Neural progenitor cell (in vitro differentiated cells): ENCODE measurements at regions not wholly inside any gene's neighbourhood (a gene's known extent, or its start where the extent isn't known, plus 50 kb on each side); places are given as distances from the start of the nearest gene placed in this dataset.
A peak's percentile ranks its signal among the peaks of the same experiment; 100 is the strongest.

ENCODE experiments used
- DNase-seq: peaks from one replicate; pipeline ENCODE4 v3.0.0-alpha.2; 2016; ENCODE audit warnings: low spot score
- H2AFZ ChIP-seq: fragments of 200-600 bp; sonication (generic); replicated peaks from 2 replicates; pipeline ENCODE4 v1.6.1; 2016; ENCODE audit warnings: antibody characterized with exemption
- H3F3A ChIP-seq: fragments of 200-600 bp; sonication (generic); 2 replicates; pipeline ENCODE4 v1.6.1; 2016; ENCODE audit warnings: antibody characterized with exemption, low read depth
- H3K27ac ChIP-seq: fragments of 200-600 bp; sonication (generic); 2 replicates; pipeline ENCODE4 v1.5.1; 2016; ENCODE audit warnings: mild to moderate bottlenecking
- H3K27me3 ChIP-seq: fragments of 200-600 bp; sonication (generic); 2 replicates; pipeline ENCODE4 v1.6.1; 2016; ENCODE audit warnings: mild to moderate bottlenecking, moderate library complexity
- H3K36me3 ChIP-seq: fragments of 200-600 bp; sonication (generic); 2 replicates; pipeline ENCODE4 v1.5.1; 2016
- H3K4me1 ChIP-seq: fragments of 200-600 bp; sonication (generic); 2 replicates; pipeline ENCODE4 v1.6.1; 2016; ENCODE audit warnings: mixed run types
- H3K4me2 ChIP-seq: fragments of 200-600 bp; sonication (generic); 2 replicates; pipeline ENCODE4 v1.6.1; 2016
- H3K4me3 ChIP-seq: fragments of 200-600 bp; sonication (generic); 2 replicates; pipeline ENCODE4 v1.5.1; 2016
- H3K79me2 ChIP-seq: fragments of 200-600 bp; sonication (generic); 2 replicates; pipeline ENCODE4 v1.6.1; 2016; ENCODE audit warnings: low read depth
- H3K9ac ChIP-seq: fragments of 200-600 bp; sonication (generic); 2 replicates; pipeline ENCODE4 v1.6.1; 2016
- H3K9me3 ChIP-seq: fragments of 200-600 bp; sonication (generic); 2 replicates; pipeline ENCODE4 v1.5.1; 2016; ENCODE audit warnings: low read depth
- H4K20me1 ChIP-seq: fragments of 200-600 bp; sonication (generic); 2 replicates; pipeline ENCODE4 v1.6.1; 2016; ENCODE audit warnings: low read depth
- H3K27ac Mint-ChIP-seq: 3 replicates; pipeline ENCODE4 v1.8.0; 2021; ENCODE audit warnings: mixed read lengths
- H3K27me3 Mint-ChIP-seq: 2 replicates; pipeline ENCODE4 v1.8.0; 2022; ENCODE audit warnings: low read depth, mild to moderate bottlenecking, inconsistent platforms, moderate library complexity, mixed read lengths; ENCODE audit not compliant: insufficient read depth
- H3K36me3 Mint-ChIP-seq: 3 replicates; pipeline ENCODE4 v1.8.0; 2021; ENCODE audit warnings: mixed read lengths
- H3K4me1 Mint-ChIP-seq: 3 replicates; pipeline ENCODE4 v1.8.0; 2021; ENCODE audit warnings: mixed read lengths
- H3K4me3 Mint-ChIP-seq: 3 replicates; pipeline ENCODE4 v1.8.0; 2021; ENCODE audit warnings: mild to moderate bottlenecking, moderate library complexity, mixed read lengths
- H3K9me3 Mint-ChIP-seq: 3 replicates; pipeline ENCODE4 v1.8.0; 2020; ENCODE audit warnings: mixed read lengths
- EZH2 ChIP-seq: fragments of 200-600 bp; sonication (generic); IDR thresholded peaks from 2 replicates; pipeline ENCODE4 v1.6.1; 2017; ENCODE audit warnings: antibody characterized with exemption, mild to moderate bottlenecking, moderate library complexity
- EZH2phosphoT487 ChIP-seq: fragments of 200-600 bp; sonication (generic); IDR thresholded peaks from 2 replicates; pipeline ENCODE4 v1.6.1; 2017; ENCODE audit warnings: antibody characterized with exemption
- TF ChIP-seq, protein P1 (sequence below): fragments of 200-600 bp; sonication (generic); IDR thresholded peaks from 2 replicates; pipeline ENCODE4 v1.5.1; 2017; ENCODE audit warnings: antibody characterized with exemption, mild to moderate bottlenecking

DNA sequence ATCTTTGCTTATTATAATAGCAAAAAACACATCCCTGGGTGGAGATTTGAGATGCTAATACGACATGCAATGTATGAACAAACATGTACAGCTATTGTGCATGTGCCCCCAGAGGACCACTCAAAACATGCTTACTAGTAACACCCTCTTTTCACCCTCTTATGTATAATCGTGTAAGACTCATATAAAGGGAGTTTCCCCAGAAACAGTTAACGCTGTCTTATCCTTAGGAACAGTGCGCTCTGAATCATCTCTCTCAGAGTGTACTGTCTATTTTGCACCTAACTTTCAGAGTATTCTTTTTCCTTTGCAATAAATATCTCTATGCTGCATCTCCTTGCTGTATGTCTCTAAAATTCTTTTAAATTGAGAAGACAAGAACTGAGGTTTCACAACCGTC is 2604.0 kb downstream of the PCDH9 start:
- Histone ChIP-seq H3K4me3 (no peak overlapping the region), H3K4me2 (no peak overlapping the region), H3K27me3 (no peaks in the 10 kb centered on the region), H3K27ac (no peak overlapping the region), H3K4me1 (no peaks in the 10 kb centered on the region), H3K9ac (no peak overlapping the region), H3K79me2 (no peaks in the 10 kb centered on the region), H4K20me1 (no peaks in the 10 kb centered on the region), H3F3A (no peaks in the 10 kb centered on the region), H3K9me3 (no peaks in the 10 kb centered on the region), H3K36me3 (no peaks in the 10 kb centered on the region), H2AFZ (peak overlapping the region; percentile 10)
- H3K4me1 Mint-ChIP-seq, result no peaks in the 10 kb centered on the region
- no peak for TF ChIP-seq EZH2
- no peak for TF ChIP-seq EZH2phosphoT487
- TF ChIP-seq, protein P1, sequence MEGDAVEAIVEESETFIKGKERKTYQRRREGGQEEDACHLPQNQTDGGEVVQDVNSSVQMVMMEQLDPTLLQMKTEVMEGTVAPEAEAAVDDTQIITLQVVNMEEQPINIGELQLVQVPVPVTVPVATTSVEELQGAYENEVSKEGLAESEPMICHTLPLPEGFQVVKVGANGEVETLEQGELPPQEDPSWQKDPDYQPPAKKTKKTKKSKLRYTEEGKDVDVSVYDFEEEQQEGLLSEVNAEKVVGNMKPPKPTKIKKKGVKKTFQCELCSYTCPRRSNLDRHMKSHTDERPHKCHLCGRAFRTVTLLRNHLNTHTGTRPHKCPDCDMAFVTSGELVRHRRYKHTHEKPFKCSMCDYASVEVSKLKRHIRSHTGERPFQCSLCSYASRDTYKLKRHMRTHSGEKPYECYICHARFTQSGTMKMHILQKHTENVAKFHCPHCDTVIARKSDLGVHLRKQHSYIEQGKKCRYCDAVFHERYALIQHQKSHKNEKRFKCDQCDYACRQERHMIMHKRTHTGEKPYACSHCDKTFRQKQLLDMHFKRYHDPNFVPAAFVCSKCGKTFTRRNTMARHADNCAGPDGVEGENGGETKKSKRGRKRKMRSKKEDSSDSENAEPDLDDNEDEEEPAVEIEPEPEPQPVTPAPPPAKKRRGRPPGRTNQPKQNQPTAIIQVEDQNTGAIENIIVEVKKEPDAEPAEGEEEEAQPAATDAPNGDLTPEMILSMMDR, result no peak
- no peaks in the 10 kb centered on the region for H3K36me3 Mint-ChIP-seq
- DNase-seq, result no peak
- no peaks in the 10 kb centered on the region for H3K27me3 Mint-ChIP-seq
- H3K9me3 Mint-ChIP-seq, result no peaks in the 10 kb centered on the region
- H3K27ac Mint-ChIP-seq, result no peak overlapping the region
- no peak overlapping the region for H3K4me3 Mint-ChIP-seq

DNA sequence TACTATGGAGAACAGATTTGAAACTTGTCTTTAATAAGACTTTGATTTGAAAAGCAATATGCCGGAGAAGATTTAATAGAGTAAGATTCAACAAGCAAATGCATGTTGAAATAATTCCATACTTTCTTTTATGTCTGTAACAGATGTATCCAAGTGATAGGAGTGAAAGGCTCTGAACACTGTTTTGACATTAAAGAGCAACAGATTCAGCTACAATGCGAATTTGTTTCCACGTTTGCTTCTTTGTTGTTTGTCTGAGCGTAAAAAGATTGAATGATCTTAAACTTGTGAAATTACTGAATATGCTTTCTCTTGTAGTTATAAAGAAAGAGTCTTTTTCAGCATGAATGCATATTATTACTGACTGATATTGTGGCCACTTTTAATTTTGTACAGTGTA is 2612.9 kb downstream of the PCDH9 start:
- Mint-ChIP-seq H3K4me3 (no peak overlapping the region), H3K27ac (no peak overlapping the region), H3K27me3 (no peaks in the 10 kb centered on the region), H3K4me1 (no peaks in the 10 kb centered on the region), H3K36me3 (no peaks in the 10 kb centered on the region), H3K9me3 (no peaks in the 10 kb centered on the region)
- no peaks in the 10 kb centered on the region for H3K27me3 ChIP-seq
- H3K9me3 ChIP-seq, result no peaks in the 10 kb centered on the region
- DNase-seq, result no peak
- H3K9ac ChIP-seq, result no peak overlapping the region
- H3K4me1 ChIP-seq, result no peaks in the 10 kb centered on the region
- H3K4me2 ChIP-seq, result no peak overlapping the region
- no peaks in the 10 kb centered on the region for H3K36me3 ChIP-seq
- no peaks in the 10 kb centered on the region for H3F3A ChIP-seq
- no peaks in the 10 kb centered on the region for H4K20me1 ChIP-seq
- no peaks in the 10 kb centered on the region for H3K79me2 ChIP-seq
- H3K27ac ChIP-seq, result no peak overlapping the region
- no peak overlapping the region for H3K4me3 ChIP-seq
- H2AFZ ChIP-seq, result no peak overlapping the region
- TF ChIP-seq EZH2phosphoT487 (no peak), EZH2 (no peak)
- TF ChIP-seq, protein P1, result no peak

DNA sequence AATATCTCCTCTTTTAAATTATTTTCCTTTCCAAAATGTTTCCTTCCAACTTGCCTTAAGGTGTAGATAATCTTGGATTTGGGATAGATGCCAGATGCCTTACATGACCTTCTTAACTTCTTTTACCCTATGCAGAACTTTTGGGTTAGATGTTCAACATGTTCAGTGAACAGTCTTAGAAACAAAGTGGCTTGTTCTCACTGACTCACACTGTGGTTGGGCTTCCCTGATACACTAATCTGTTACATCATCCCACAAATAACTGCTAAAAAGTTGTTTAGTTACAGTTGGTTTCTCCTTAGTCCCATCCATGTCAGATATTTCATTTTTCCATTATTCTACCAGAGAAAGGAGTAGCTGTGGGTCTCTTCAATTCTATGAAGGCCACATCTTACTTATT is 2638.2 kb downstream of the PCDH9 start:
- no peaks in the 10 kb centered on the region for H3K27me3 Mint-ChIP-seq
- no peak overlapping the region for H3K4me3 Mint-ChIP-seq
- H3F3A ChIP-seq, result no peaks in the 10 kb centered on the region
- TF ChIP-seq EZH2 (no peak), EZH2phosphoT487 (no peak)
- TF ChIP-seq, protein P1, result no peak
- no peak overlapping the region for H2AFZ ChIP-seq
- H3K27ac Mint-ChIP-seq, result no peak overlapping the region
- no peak for DNase-seq
- H3K27me3 ChIP-seq, result no peaks in the 10 kb centered on the region
- no peaks in the 10 kb centered on the region for H3K79me2 ChIP-seq
- H3K36me3 ChIP-seq, result no peaks in the 10 kb centered on the region
- H3K4me1 ChIP-seq, result no peaks in the 10 kb centered on the region
- H3K4me2 ChIP-seq, result no peak overlapping the region
- no peaks in the 10 kb centered on the region for H3K36me3 Mint-ChIP-seq
- no peaks in the 10 kb centered on the region for H3K9me3 Mint-ChIP-seq
- H3K9ac ChIP-seq, result no peak overlapping the region
- no peaks in the 10 kb centered on the region for H3K4me1 Mint-ChIP-seq
- no peaks in the 10 kb centered on the region for H3K9me3 ChIP-seq
- no peaks in the 10 kb centered on the region for H4K20me1 ChIP-seq
- H3K27ac ChIP-seq, result no peak overlapping the region
- no peak overlapping the region for H3K4me3 ChIP-seq

DNA sequence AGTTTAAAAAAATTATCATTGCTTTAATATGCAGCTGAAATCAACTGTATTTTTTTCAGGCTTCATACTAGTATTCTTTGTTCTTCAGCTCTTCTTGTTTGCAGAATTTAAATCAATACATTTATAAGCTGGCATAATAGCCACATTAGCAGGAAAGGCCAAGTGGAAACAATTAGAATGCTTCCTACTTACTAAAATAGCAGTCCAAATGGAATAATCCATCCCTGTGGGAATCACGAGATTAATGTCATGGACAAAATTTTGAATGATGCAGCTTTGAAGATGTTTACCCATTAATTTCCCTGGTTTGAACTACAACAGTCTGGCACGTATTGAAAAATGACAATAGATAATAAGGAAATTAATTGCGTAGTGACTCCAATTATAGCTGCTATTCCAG is 2650.8 kb downstream of the PCDH9 start:
- no peaks in the 10 kb centered on the region for H3K4me1 Mint-ChIP-seq
- Histone ChIP-seq H3K4me2 (no peak overlapping the region), H3K36me3 (no peaks in the 10 kb centered on the region), H3K9ac (no peak overlapping the region), H3K4me3 (no peak overlapping the region), H2AFZ (no peak overlapping the region), H3K27me3 (no peaks in the 10 kb centered on the region), H3F3A (no peaks in the 10 kb centered on the region), H3K27ac (no peak overlapping the region), H3K9me3 (no peaks in the 10 kb centered on the region), H3K4me1 (no peaks in the 10 kb centered on the region), H4K20me1 (no peaks in the 10 kb centered on the region), H3K79me2 (no peaks in the 10 kb centered on the region)
- no peak overlapping the region for H3K27ac Mint-ChIP-seq
- TF ChIP-seq EZH2 (no peak), EZH2phosphoT487 (no peak)
- TF ChIP-seq, protein P1, result no peak
- no peak for DNase-seq
- H3K4me3 Mint-ChIP-seq, result no peak overlapping the region
- H3K27me3 Mint-ChIP-seq, result no peaks in the 10 kb centered on the region
- H3K9me3 Mint-ChIP-seq, result no peaks in the 10 kb centered on the region
- H3K36me3 Mint-ChIP-seq, result no peaks in the 10 kb centered on the region
